Adrenal gland (tissue), 5 donors: ENCODE measurements at regions not wholly inside any gene's neighbourhood (a gene's known extent, or its start where the extent isn't known, plus 50 kb on each side); places are given as distances from the start of the nearest gene placed in this dataset.

ENCODE experiments used
- POLR2A ChIP-seq, 2 donors: fragments of 450-650 bp; IDR thresholded peaks; one replicate each; pipeline ENCODE4 v1.6.1; 2017; ENCODE audit warnings: antibody characterized with exemption in 2 of 2, mild to moderate bottlenecking in 2 of 2, moderate library complexity in 1 of 2
- TF ChIP-seq, protein P1 (sequence below), 6 experiments: fragments of 450-650 bp in 4 of 6; fragments of 200-600 bp in 2 of 6; sonication (generic) in 1 of 6; IDR thresholded peaks; 1 replicate in 5 of 6; 2 replicates in 1 of 6; pipeline versions ENCODE4 v1.5.1 to v1.8.0; 2016 to 2021; ENCODE audit warnings: antibody characterized with exemption in 6 of 6, mild to moderate bottlenecking in 2 of 6, moderate library complexity in 1 of 6
- donor health status: DM: no; HTN: no; CAD: no.

DNA sequence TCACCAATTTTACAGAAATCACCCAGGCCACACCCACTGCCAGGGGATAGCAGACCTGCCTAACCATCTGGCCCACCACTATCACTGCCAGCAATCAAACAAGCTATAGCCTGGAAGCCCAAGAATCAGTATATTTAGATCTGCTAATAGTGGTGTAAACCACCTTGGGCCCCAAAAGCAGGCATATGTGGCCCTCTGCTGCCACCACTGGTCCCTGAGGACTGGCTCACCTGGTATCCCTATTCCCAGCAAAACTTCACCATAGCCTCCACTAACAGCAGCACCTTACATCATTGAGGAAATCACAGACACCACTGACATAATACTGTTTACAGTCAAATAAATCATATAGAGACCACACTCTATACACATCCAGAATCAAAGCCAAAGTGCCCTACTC, 880.4 kb upstream of the MAN1A1 start:
- TF ChIP-seq, protein P1, sequence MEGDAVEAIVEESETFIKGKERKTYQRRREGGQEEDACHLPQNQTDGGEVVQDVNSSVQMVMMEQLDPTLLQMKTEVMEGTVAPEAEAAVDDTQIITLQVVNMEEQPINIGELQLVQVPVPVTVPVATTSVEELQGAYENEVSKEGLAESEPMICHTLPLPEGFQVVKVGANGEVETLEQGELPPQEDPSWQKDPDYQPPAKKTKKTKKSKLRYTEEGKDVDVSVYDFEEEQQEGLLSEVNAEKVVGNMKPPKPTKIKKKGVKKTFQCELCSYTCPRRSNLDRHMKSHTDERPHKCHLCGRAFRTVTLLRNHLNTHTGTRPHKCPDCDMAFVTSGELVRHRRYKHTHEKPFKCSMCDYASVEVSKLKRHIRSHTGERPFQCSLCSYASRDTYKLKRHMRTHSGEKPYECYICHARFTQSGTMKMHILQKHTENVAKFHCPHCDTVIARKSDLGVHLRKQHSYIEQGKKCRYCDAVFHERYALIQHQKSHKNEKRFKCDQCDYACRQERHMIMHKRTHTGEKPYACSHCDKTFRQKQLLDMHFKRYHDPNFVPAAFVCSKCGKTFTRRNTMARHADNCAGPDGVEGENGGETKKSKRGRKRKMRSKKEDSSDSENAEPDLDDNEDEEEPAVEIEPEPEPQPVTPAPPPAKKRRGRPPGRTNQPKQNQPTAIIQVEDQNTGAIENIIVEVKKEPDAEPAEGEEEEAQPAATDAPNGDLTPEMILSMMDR (IDR thresholded peaks at IDR 0.05), result peak in 4 of 6 experiments; percentile 16 to 33 (median 26)
- TF ChIP-seq POLR2A (IDR thresholded peaks at IDR 0.05), result no peak
